GM21515 (cell line): ENCODE measurements at regions not wholly inside any gene's neighbourhood (a gene's known extent, or its start where the extent isn't known, plus 50 kb on each side); places are given as distances from the start of the nearest gene placed in this dataset.
"Not testable (repeated sequence)": the region's sequence is repeated elsewhere in the genome, so short reads cannot be mapped to it uniquely, and the experiment has no call there.

ENCODE experiments used
- ATAC-seq: cut with Tn5 transposase; IDR thresholded peaks from one replicate; pipeline ENCODE4 v1.9.1; 2021; ENCODE audit not compliant: unreplicated experiment

DNA sequence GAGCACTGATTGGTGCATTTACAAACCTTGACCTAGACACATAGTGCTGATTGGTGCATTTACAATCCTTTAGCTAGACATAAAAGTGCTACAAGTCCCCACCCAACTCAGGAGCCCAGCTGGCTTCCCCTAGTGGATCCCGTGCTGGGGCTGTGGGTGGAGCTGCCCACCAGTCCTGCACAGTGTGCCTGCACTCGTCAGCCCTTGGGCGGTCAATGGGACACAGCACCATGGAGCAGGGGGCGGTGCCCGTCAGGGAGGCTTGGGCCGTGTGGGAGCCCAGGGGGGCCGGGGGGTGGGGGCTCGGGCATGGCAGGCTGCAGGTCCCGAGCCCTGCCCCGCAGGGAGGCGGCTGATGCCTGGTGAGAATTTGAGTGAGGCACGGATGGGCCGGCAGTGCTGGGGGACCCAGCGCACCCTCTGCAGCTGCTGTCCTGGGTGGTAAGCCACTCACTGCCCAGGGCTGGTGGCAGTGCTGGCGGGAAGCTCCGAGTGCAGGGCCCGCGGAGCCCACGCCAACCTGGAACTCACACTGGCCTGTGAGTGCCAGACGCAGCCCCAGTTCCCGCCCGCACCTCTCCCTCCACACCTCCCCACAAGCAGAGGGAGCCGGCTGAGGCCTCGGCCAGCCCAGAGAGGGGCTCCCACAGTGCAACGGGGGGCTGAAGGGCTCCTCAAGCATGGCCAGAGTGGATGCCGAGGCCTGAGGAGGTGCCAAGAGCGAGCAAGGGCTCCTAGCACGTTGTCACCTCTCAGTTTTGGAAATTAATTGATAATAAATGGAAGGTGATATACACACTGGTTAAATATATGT, 207.7 kb downstream of the RAP2B start:
- ATAC-seq: no peak

DNA sequence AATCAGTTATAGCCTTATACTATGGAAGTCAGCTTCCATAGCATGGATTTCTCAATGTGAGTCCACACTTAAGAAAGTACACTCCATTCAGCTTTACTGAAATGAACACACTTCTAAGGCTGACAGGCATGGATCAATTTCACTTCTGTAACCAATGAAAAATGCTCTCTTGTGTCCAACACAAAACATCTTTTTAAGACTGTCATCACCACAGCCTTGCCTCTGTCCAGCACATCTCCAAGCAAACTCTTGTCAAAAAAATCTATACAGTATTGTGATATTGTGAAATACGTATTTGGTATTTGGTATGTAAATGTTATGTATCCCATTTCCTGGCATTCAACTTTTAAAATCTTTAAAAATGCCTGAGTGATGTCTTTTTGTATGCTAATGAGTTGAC, 208.7 kb downstream of the RAP2B start:
- no peak for ATAC-seq

DNA sequence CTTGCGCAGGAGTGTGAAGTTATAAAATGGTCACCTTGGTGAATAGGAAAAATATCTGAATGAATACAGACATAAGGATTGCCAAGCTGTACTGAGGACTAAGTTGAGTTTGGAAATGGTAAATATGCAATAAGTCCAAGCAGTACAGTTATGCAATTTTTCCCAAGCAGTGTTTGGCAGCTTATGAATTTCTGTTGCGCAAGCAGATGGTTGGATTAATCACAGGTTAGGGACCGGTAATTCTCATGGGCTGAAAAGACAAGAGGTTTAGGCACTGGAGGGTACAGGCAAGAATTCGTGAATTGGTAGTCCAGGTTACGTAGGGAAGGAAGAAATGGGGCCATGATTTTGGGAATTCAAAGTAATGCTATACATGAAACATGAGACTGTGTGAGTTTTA, 210.3 kb downstream of the RAP2B start:
- no peak for ATAC-seq

DNA sequence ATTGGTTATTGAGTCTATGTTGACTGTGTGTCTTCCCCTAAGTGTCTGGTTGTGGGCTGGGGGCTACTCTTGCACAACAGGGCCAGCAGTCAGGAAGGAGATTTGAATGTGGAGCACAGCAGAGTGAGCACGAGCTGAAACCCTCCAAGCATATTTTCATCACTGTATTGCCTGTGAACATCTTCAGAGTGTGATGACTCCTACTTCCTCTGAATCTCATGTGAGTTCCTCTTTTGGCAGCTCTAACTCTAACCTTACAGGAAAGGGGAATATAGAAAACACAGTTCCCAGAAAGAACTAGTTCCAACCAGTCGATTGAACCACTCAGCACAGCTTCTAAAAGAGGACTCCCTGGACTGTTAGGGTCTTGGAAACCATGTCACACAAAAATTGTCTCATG, 211.6 kb downstream of the RAP2B start:
- no peak for ATAC-seq

DNA sequence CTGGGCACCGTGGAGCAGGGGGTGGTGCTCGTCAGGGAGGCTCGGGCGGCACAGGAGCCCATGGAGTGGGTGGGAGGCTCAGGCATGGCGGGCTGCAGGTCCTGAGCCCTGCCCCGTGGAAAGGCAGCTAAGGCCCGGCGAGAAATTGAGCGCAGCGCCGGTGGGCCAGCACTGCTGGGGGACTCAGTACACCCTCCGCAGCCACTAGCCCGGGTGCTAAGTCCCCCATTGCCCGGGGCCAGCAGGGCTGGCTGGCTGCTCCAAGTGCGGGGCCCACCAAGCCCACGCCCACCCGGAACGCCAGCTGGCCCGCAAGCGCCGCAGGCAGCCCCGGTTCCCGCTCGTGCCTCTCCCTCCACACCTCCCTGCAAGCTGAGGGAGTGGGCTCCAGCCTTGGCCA, 216.3 kb downstream of the RAP2B start:
- not testable (repeated sequence) for ATAC-seq

DNA sequence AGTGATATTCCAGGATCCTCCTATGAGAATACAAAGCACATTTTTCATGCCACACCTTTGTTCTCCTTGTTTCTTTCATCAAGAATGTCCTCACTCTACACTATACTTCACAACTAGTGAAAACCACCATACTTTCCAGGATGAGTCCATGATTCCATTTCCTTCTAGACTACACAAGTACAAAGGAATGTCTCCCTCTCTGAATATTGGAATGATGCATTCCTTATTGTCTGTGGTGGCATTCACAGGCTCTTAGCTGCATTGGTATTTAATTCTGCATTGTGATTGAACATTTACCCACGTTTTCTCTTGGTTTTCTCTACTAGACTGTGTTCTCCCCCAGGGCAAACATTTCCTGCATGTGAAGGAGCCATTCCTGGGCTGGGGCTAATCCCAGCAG, 217.5 kb downstream of the RAP2B start:
- ATAC-seq: no peak

DNA sequence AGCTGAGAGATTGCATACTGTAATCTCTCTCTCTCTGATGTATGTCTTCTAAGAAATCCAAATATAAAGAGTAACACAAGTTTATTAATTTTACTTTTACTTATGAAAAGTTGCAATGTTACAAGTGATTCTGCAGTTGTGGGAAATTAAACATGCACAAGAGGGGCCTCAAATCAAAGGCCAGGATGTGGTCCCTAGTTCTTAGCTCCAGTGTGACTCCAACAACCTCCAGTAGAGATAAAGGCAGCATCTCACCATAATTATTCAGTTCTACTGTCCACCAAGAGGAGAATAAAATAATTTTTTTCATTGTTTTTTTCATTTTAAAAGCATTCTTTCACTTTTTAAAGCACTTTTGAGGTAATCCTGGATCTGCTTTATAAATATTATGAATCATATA, 223.3 kb downstream of the RAP2B start:
- no peak for ATAC-seq

DNA sequence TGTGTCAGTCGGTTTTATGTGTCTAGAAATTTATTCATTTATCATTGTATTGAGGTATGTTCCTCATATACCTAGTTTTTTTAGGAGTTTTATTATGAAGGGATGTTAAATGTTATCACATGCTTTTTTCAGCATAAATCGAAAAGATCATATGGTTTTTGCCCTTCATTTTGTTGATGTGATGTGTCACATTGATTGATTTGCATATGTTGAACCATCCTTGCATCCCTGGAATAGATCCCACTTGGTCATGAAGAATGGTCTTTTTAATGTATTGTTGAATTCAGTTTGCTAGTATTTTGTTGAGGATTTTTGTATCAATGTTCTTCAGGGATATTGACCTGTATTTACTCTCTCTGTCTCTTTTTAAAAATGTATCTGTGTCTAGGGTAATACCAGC, 230.3 kb downstream of the RAP2B start:
- no peak for ATAC-seq

DNA sequence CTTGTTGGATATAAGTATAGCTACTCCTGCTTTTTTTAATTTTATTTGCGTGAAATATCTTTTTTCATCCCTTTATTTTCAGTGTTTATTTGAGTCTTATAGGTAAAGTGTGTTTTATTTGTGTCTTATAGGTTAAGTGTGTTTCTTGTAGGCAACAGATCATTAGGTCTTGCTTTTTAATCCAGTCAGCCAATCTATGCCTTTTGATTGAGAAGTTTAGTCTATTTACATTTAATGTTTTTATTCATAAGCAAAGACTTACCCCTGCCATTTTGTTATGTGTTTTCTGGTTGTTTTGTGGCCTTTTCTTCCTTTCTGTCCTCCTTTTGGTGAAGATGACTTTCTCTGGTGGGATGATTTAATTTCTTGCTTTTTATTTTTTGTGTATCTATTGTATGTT, 232.0 kb downstream of the RAP2B start:
- no peak for ATAC-seq

DNA sequence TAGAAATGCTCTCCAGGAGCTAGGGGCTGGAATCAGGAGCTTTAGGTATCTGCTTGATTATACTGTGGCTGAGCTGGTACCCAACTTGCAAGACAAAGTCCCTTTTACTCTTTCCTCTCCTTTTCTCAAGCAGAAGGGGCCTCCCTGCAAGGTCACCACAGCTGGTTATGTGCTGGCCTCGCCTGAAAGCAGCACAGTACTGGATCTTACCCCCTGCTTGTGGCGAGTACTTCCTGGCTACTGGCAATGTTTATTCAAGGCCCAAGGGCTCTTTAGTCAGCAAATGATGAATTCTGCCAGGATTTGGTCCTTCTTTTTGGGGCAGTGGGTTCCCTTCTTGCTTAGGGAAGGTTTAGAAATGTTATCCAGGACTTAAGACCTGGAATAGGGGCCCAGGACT, 234.6 kb downstream of the RAP2B start:
- ATAC-seq: no peak

DNA sequence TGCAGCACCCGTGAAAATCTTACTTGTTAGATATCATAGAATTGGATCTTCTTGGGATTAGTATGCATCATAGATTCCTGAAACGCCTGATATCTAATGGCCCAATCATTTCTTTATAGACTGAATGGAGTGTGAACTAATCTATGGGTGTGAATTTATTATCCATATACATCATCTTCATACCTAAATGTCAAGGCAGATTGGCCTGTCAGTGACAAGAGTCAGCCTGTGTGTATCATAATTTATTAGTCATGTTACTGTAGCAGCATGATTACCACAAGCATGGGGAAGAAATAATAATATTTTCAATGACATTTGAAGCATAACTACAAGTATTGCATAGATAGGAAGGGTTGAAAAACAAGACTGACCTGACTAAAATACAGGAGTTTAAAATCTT, 235.8 kb downstream of the RAP2B start:
- ATAC-seq: no peak

DNA sequence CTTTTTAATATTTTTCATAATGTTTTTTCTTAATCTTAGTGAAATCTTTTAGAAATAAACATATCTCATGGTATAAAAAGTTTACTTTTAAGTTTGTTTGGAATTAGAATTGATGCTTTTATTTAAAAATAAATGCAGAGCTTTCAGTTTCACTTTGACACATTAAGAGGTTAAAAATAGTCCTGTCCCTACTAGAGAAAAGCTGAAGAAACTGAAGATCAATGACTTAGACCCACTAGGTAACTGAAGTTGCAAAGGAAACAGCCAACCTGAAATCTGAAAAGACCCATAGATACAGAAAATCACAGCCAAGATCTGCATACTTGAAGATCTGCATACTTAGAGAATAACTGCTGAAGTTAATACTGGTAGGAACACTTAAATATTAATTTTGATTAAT, 237.6 kb downstream of the RAP2B start:
- ATAC-seq: peak; percentile 88

DNA sequence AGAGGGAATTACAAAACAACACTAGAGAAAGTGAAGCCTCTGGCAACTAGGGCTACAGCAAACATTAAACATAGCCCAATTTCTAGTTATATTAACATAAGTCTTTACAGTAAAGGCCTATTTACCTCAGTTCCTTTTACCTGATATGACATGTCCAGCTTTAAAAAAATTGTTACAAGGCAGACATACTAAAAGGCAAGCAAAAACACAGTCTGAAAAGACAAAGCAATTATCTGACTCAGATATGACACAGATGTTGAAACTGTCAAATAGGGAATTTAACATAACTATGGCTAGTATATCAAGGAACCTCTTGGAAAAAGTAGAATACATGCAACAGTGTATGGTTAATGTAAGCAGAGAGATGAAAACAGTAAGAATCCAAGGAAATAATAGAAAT, 238.6 kb downstream of the RAP2B start:
- no peak for ATAC-seq

DNA sequence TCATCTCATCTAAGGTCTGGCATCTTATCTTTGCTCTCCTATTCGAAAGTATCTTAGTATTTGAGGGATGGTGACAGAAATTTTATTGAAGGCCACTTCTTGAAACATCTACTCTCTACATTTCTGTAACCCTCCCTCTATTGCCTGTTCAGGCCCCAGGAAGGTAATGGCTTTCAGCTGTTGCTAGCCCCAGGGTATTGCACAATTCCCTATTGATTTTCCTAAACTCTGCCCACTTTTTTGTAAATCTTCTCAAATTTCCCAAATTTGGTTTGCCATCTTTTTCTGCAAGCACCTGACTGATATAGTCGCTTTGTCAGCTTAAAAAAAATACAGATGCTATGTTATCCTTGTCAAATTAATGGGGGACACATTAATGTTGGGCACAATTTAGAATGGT, 242.1 kb downstream of the RAP2B start:
- ATAC-seq: no peak

DNA sequence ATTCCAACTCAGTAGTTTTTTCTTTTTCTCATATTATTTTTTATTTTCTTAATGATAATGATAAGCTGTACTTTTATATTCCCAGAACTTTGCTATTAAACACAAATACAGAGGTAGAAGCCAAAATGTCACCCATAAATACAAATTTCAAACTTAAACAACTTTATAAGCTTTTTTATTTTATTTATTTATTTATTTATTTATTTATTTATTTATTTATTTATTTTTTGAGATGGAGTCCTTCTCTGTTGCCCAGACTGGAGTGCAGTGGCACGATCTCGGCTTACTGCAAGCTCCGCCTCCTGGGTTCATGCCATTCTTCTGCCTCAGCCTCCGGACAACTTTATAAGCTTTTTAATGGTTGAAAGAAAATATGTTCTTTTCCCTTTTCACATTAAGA, 243.3 kb downstream of the RAP2B start:
- ATAC-seq: not testable (repeated sequence)

DNA sequence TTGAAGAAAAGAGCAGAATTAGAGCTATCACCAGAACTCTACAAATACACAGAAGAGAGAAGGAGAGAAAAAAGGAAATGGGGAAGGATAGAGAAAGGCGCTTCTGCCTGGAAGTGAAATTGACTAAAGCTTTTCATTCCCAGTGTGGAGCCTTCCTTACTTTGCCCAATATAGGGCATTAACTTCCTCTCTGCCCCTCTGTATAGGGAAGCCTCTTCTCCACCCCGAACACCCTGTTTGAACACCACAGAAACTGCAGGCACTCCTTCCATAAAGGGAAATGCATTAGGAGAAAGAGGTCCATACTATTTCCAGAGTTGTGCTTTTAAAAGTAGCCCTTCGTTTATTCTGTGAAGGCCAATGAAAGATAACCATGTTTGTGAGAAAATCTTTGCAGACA, 248.5 kb downstream of the RAP2B start:
- no peak for ATAC-seq

DNA sequence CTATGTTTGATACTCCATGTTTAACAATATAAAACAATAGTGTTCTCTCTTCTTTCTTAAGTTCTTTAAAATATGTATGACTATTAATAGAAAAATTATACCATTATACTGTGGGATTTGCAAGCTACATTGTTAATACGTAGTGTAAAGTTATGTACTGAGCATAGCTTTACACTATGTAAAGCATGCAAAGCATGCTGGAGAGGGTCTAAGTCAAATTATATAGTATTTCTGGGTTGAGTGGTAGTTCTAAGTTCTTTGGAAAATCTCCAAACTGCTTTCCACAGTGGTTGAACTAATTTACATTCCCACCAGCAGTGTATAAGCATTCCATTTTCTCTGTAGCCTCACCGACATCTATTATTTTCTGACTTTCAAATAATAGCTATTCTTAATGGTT, 253.0 kb downstream of the RAP2B start:
- ATAC-seq: no peak

DNA sequence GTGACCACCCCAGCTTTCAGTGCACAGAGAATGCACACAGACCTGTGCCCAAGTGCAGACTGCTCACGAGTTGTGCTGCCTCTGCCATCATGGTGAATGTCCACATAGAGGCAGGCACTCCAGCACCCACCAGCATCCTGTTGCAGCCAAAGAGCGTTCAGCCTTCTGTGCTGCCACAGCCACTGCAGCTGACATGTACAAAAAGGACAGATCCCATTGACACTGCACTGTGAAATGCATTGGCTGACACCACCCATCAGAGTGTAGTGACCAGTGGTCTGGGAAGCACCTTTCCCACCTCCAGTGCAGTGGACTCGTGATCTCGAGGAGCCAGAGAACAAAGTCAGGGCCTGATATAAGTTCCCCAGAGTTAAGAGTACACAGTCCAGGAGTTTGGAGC, 260.3 kb downstream of the RAP2B start:
- ATAC-seq: no peak

DNA sequence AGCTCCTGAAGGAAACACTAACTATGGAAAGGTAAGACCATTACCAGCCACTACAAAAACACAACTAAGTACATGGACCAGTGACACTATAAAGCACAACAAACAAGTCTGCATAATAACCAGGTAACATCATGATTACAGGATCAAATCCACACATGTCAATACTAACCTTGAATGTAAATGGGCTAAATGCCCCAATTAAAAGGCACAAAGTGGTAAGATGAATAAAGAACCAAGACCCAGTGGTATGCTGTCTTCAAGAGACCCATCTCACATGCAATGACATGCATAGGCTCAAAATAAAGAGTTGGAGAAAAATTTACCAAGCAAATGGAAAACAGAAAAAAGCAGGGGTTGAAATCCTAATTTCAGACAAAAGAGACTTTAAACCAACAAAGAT, 261.8 kb downstream of the RAP2B start:
- not testable (repeated sequence) for ATAC-seq

DNA sequence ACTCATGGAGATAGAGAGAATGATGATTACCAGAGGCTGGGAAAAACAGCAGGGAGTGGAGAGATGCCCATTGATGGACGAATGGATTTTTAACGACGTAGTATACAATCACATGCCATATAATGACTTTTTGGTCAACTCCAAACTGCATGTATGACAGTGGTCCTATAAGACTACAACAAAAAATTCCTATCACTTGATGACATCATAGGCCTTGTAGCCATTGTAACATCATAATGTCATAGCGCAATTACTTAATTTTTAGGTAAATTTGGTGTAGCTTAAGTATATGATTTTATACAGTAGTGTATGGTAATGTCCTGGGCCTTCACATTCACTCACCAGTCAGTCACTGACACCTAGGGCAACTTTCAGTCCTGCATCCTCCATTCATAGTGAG, 264.3 kb downstream of the RAP2B start:
- no peak for ATAC-seq

DNA sequence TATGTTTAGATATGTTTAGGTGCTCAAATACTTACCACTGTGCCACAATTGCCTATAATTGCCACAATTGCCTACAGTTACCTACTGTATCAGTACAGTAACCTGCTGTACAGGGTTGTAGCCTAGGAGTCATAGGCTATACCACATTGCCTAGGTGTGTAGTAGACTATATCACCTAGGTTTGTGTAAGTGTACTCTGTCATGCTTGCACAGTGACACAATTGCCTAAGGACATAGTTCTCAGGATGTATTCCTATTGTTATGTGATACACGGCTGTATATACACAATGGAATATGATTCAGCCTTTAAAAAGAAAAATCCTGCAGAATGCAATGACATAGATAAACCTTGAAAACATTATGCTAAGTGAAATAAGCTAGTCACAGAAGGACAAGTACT, 264.8 kb downstream of the RAP2B start:
- ATAC-seq: no peak

DNA sequence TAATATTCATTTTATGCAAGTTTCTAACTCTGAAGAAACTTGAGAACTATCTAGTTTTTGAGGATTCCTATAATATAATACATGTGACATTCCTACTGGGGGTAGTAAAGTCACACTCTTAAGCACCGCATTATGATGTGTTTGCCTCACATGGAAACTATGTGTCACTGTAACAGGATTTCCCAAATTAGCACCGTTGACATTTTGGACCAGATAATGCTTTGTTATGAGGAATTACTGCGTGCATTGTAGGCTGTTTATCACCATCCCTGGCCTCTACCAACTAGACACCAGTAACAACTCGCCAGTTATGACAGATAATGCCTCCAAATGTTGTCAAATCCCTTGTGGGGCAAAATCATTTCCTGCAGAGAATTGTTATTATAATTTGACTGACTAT, 267.8 kb downstream of the RAP2B start:
- no peak for ATAC-seq

DNA sequence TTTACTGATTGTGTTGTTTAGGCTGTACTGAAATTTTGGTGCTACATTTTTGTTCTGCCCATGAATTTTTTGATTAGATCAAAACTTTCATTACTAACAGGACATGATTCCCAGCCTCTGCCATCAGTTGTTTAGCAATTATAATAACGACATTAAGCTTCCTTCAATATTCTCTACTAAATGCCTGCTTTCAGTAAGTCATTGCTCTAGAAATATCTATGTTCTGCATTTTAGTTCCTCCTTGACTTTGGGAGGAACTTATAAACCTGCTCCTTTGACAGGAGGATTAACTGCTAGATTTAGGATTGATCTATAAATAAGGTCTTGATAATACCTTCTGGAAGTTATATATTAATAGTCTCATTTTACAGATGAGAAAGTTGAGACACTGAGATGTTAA, 269.1 kb downstream of the RAP2B start:
- no peak for ATAC-seq
